NCI-H128 (cell line): ENCODE measurements at regions not wholly inside any gene's neighbourhood (a gene's known extent, or its start where the extent isn't known, plus 50 kb on each side); places are given as distances from the start of the nearest gene placed in this dataset.

Experiments
- DNase-seq: peaks from one replicate; lab custom pipeline; 2025; ENCODE audit not compliant: unreplicated experiment; lab: John Stamatoyannopoulos, UW

GRCh38 chr1:244255426-244255965 lies 196.2 kb downstream of the ADSS2 start:
- no peak for DNase-seq

- no peak for DNase-seq
Observed at GRCh38 chr1:244256086-244256676, 195.5 kb downstream of the ADSS2 start.

GRCh38 chr1:244264163-244264562 lies 187.5 kb downstream of the ADSS2 start:
- no peak for DNase-seq

GRCh38 chr1:244265507-244265906 lies 186.2 kb downstream of the ADSS2 start:
- no peak for DNase-seq

GRCh38 chr1:244269169-244269568 lies 182.5 kb downstream of the ADSS2 start:
- no peak for DNase-seq

- no peak for DNase-seq
Observed at GRCh38 chr1:244271004-244271403, 180.7 kb downstream of the ADSS2 start.

GRCh38 chr1:244271691-244272308 lies 179.9 kb downstream of the ADSS2 start:
- no peak for DNase-seq

GRCh38 chr1:244272471-244273261 lies 179.0 kb downstream of the ADSS2 start:
- DNase-seq: peak; percentile 76

GRCh38 chr1:244273262-244273844 lies 178.4 kb downstream of the ADSS2 start:
- DNase-seq: no peak

GRCh38 chr1:244273845-244274619 lies 177.7 kb downstream of the ADSS2 start:
- DNase-seq: no peak

- no peak for DNase-seq
Observed at GRCh38 chr1:244276646-244277045, 175.1 kb downstream of the ADSS2 start.

GRCh38 chr1:244280201-244280600 lies 171.5 kb downstream of the ADSS2 start:
- DNase-seq: no peak

- no peak for DNase-seq
Observed at GRCh38 chr1:244280859-244281258, 170.8 kb downstream of the ADSS2 start.

GRCh38 chr1:244283772-244284171 lies 167.9 kb downstream of the ADSS2 start:
- no peak for DNase-seq

GRCh38 chr1:244284641-244285156 lies 167.0 kb downstream of the ADSS2 start:
- no peak for DNase-seq

GRCh38 chr1:244286341-244286740 lies 165.4 kb downstream of the ADSS2 start:
- no peak for DNase-seq

GRCh38 chr1:244287726-244288125 lies 164.0 kb downstream of the ADSS2 start:
- DNase-seq: no peak

GRCh38 chr1:244288663-244289062 lies 163.0 kb downstream of the ADSS2 start:
- DNase-seq: no peak

- DNase-seq: no peak
Observed at GRCh38 chr1:244289991-244290785, 161.5 kb downstream of the ADSS2 start.
